ENCODE measurements at regions not wholly inside any gene's neighbourhood (a gene's known extent, or its start where the extent isn't known, plus 50 kb on each side); places are given as distances from the start of the nearest gene placed in this dataset.
"Not testable (repeated sequence)": the region's sequence is repeated elsewhere in the genome, so short reads cannot be mapped to it uniquely, and the experiment has no call there.

- DNase-seq: no peak
These were observed 184.0 kb upstream of the SATB1 start for GRCh38 chr3:18609187-18609586.

- no peak for DNase-seq
These were observed 172.8 kb upstream of the SATB1 start for GRCh38 chr3:18597919-18598318.

- no peak for DNase-seq
These were observed 168.1 kb upstream of the SATB1 start for GRCh38 chr3:18593231-18593630.

- DNase-seq: no peak
These were observed 166.0 kb upstream of the SATB1 start for GRCh38 chr3:18591120-18591519.

- DNase-seq: no peak
These were observed 160.9 kb upstream of the SATB1 start for GRCh38 chr3:18586076-18586475.

GRCh38 chr3:18585004-18585968, 160.1 kb upstream of the SATB1 start:
- DNase-seq: no peak

- DNase-seq: no peak
These were observed 155.1 kb upstream of the SATB1 start for GRCh38 chr3:18580268-18580667.

- no peak for DNase-seq
These were observed 154.5 kb upstream of the SATB1 start for GRCh38 chr3:18579661-18580060.

- no peak for DNase-seq
These were observed 150.4 kb upstream of the SATB1 start for GRCh38 chr3:18575573-18575972.

GRCh38 chr3:18572809-18573208, 147.7 kb upstream of the SATB1 start:
- DNase-seq: no peak

- DNase-seq: no peak
These were observed 142.2 kb upstream of the SATB1 start for GRCh38 chr3:18567293-18567692.

GRCh38 chr3:18562364-18563154, 137.4 kb upstream of the SATB1 start:
- no peak for DNase-seq

GRCh38 chr3:18559331-18559842, 134.2 kb upstream of the SATB1 start:
- no peak for DNase-seq

- no peak for DNase-seq
These were observed 133.4 kb upstream of the SATB1 start for GRCh38 chr3:18558507-18558906.

- DNase-seq: no peak
These were observed 132.1 kb upstream of the SATB1 start for GRCh38 chr3:18557216-18557615.

- no peak for DNase-seq
These were observed 131.5 kb upstream of the SATB1 start for GRCh38 chr3:18556503-18557135.

GRCh38 chr3:18556001-18556408, 130.9 kb upstream of the SATB1 start:
- DNase-seq: no peak

GRCh38 chr3:18552579-18553105, 127.5 kb upstream of the SATB1 start:
- DNase-seq: not testable (repeated sequence)

- DNase-seq: no peak
These were observed 121.5 kb upstream of the SATB1 start for GRCh38 chr3:18546632-18547031.

GRCh38 chr3:18544146-18544545, 119.0 kb upstream of the SATB1 start:
- DNase-seq: no peak

- DNase-seq: no peak
These were observed 113.5 kb upstream of the SATB1 start for GRCh38 chr3:18538463-18539230.

- no peak for DNase-seq
These were observed 107.9 kb upstream of the SATB1 start for GRCh38 chr3:18533039-18533438.

All from occipital lobe (tissue), 1 donor.